NT2/D1 (cell line): ENCODE measurements at regions not wholly inside any gene's neighbourhood (a gene's known extent, or its start where the extent isn't known, plus 50 kb on each side); places are given as distances from the start of the nearest gene placed in this dataset.

Source experiments
- SUZ12 ChIP-seq: IDR thresholded peaks from 2 replicates; pipeline ENCODE4 v1.6.1; 2011; ENCODE audit not compliant: insufficient read length, insufficient read depth; ENCODE audit errors: extremely low read depth
- YY1 ChIP-seq: IDR thresholded peaks from 2 replicates; pipeline ENCODE4 v1.6.1; 2011; ENCODE audit not compliant: insufficient read length, insufficient read depth
- ZNF274 ChIP-seq: IDR thresholded peaks from 2 replicates; pipeline ENCODE4 v1.6.1; 2011; ENCODE audit warnings: mild to moderate bottlenecking, low read depth, low read length

GRCh38 chr5:158387499-158387898 is 528.6 kb upstream of the CLINT1 start:
- TF ChIP-seq ZNF274 (no peak), SUZ12 (no peak), YY1 (no peak)
